AG09309 (cell line): ENCODE measurements at regions not wholly inside any gene's neighbourhood (a gene's known extent, or its start where the extent isn't known, plus 50 kb on each side); places are given as distances from the start of the nearest gene placed in this dataset.
"Not testable (repeated sequence)": the region's sequence is repeated elsewhere in the genome, so short reads cannot be mapped to it uniquely, and the experiment has no call there.

Experiments
- DNase-seq: peaks from one replicate; pipeline ENCODE4 v3.0.0-alpha.2; 2010; ENCODE audit warnings: low read depth
- H3K4me3 ChIP-seq: 2 replicates; pipeline ENCODE4 v1.5.1; 2011; ENCODE audit warnings: mild to moderate bottlenecking, low read depth, low read length, moderate library complexity; ENCODE audit not compliant: control insufficient read depth
- CTCF ChIP-seq: IDR thresholded peaks from 2 replicates; pipeline ENCODE4 v1.5.1; 2011; ENCODE audit warnings: mild to moderate bottlenecking, low read depth, low read length, inconsistent platforms; ENCODE audit not compliant: insufficient read depth, control insufficient read depth; ENCODE audit errors: missing control alignments

GRCh38 chr1:88609051-88609450 lies 75.0 kb upstream of the PKN2 start:
- no peak overlapping the region for H3K4me3 ChIP-seq
- TF ChIP-seq CTCF = no peak
- DNase-seq = no peak

- no peak for TF ChIP-seq CTCF
- H3K4me3 ChIP-seq = no peak overlapping the region
- DNase-seq = no peak
Observed at GRCh38 chr1:88610687-88611086, 73.4 kb upstream of the PKN2 start.

GRCh38 chr1:88612292-88612691 lies 71.8 kb upstream of the PKN2 start:
- TF ChIP-seq CTCF = no peak
- DNase-seq = no peak
- no peak overlapping the region for H3K4me3 ChIP-seq

GRCh38 chr1:88612773-88613172 lies 71.3 kb upstream of the PKN2 start:
- H3K4me3 ChIP-seq = no peak overlapping the region
- no peak for DNase-seq
- TF ChIP-seq CTCF = no peak

GRCh38 chr1:88618331-88618730 lies 65.7 kb upstream of the PKN2 start:
- H3K4me3 ChIP-seq = no peak overlapping the region
- no peak for DNase-seq
- no peak for TF ChIP-seq CTCF

- H3K4me3 ChIP-seq, DNase-seq: not testable (repeated sequence)
Observed at GRCh38 chr1:88623101-88623500, 61.0 kb upstream of the PKN2 start.
